ENCODE measurements at regions not wholly inside any gene's neighbourhood (a gene's known extent, or its start where the extent isn't known, plus 50 kb on each side); places are given as distances from the start of the nearest gene placed in this dataset.

DNA sequence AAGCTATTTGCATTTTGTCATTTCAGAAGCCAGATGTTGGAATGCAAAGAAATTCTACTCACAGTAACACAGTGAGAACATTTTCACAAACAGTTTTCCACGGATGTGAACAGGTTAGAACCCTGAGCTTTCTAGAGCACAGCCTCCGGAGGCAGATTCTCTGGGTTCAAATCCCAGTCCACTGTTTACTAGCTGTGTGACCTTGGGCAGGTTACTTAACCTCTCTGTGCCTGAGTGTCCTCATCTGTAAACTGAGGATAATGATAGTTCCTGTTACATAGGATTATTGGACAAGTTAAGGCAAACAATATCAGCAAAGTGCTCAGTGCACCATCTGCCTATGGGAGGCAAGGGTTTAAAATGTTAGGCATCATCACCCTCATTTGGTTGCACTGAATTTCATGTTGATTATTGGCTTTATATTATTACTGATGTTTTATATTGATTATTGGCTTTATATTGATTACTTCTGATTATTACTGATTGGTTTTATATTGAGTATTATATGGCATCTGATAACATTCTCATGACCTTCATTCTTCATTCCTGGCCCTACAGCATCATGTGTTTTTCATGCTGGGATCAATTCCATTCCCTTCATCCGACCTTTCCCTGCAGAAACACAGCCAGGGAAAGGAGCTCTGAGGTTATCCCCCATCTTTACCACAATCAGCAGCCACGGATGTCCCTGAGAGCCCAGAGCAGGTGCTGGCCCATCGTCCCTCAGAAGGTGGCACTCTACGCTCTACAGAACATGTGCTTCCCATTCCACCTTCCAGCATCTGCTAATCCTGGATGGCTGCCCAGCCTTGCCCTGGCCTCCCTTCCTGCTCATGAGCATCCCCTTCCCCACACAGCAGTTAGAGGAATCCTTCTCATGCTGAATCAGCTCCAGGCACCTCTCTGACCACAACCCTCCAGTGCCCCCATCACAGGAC, 283.1 kb downstream of the PREX1 start:
- TF ChIP-seq EP300 (IDR thresholded peaks at IDR 0.05), result no peak
- TF ChIP-seq, protein P1, sequence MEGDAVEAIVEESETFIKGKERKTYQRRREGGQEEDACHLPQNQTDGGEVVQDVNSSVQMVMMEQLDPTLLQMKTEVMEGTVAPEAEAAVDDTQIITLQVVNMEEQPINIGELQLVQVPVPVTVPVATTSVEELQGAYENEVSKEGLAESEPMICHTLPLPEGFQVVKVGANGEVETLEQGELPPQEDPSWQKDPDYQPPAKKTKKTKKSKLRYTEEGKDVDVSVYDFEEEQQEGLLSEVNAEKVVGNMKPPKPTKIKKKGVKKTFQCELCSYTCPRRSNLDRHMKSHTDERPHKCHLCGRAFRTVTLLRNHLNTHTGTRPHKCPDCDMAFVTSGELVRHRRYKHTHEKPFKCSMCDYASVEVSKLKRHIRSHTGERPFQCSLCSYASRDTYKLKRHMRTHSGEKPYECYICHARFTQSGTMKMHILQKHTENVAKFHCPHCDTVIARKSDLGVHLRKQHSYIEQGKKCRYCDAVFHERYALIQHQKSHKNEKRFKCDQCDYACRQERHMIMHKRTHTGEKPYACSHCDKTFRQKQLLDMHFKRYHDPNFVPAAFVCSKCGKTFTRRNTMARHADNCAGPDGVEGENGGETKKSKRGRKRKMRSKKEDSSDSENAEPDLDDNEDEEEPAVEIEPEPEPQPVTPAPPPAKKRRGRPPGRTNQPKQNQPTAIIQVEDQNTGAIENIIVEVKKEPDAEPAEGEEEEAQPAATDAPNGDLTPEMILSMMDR (IDR thresholded peaks at IDR 0.05), result no peak
